HG03064 (cell line): ENCODE measurements at regions not wholly inside any gene's neighbourhood (a gene's known extent, or its start where the extent isn't known, plus 50 kb on each side); places are given as distances from the start of the nearest gene placed in this dataset.

Experiments used
- ATAC-seq: cut with Tn5 transposase; IDR thresholded peaks from one replicate; pipeline ENCODE4 v1.9.1; 2021; ENCODE audit warnings: low read depth; ENCODE audit not compliant: unreplicated experiment

- no peak for ATAC-seq
These were observed 300.0 kb upstream of the TAS2R1 start for GRCh38 chr5:9930156-9930555.

- no peak for ATAC-seq
These were observed 298.2 kb upstream of the TAS2R1 start for GRCh38 chr5:9928326-9928725.

GRCh38 chr5:9927521-9927997 is 297.4 kb upstream of the TAS2R1 start:
- no peak for ATAC-seq

- no peak for ATAC-seq
These were observed 297.0 kb upstream of the TAS2R1 start for GRCh38 chr5:9927106-9927505.

GRCh38 chr5:9924614-9925013 is 294.5 kb upstream of the TAS2R1 start:
- ATAC-seq: peak; percentile 89

- no peak for ATAC-seq
These were observed 292.6 kb upstream of the TAS2R1 start for GRCh38 chr5:9922719-9923118.

- ATAC-seq: no peak
These were observed 290.5 kb upstream of the TAS2R1 start for GRCh38 chr5:9920697-9921096.

- ATAC-seq: no peak
These were observed 289.3 kb upstream of the TAS2R1 start for GRCh38 chr5:9919306-9920030.

GRCh38 chr5:9905661-9906060 is 275.5 kb upstream of the TAS2R1 start:
- no peak for ATAC-seq

- no peak for ATAC-seq
These were observed 273.6 kb upstream of the TAS2R1 start for GRCh38 chr5:9903801-9904200.

- ATAC-seq: no peak
These were observed 268.2 kb upstream of the TAS2R1 start for GRCh38 chr5:9898319-9898718.

GRCh38 chr5:9895302-9895645 is 265.1 kb upstream of the TAS2R1 start:
- ATAC-seq: no peak

GRCh38 chr5:9894571-9895301 is 264.6 kb upstream of the TAS2R1 start:
- no peak for ATAC-seq

- ATAC-seq: no peak
These were observed 262.5 kb upstream of the TAS2R1 start for GRCh38 chr5:9892696-9893095.

GRCh38 chr5:9889511-9889910 is 259.4 kb upstream of the TAS2R1 start:
- ATAC-seq: no peak

GRCh38 chr5:9888501-9888901 is 258.4 kb upstream of the TAS2R1 start:
- no peak for ATAC-seq

GRCh38 chr5:9885164-9885563 is 255.0 kb upstream of the TAS2R1 start:
- no peak for ATAC-seq

- ATAC-seq: no peak
These were observed 248.1 kb upstream of the TAS2R1 start for GRCh38 chr5:9878206-9878605.

- no peak for ATAC-seq
These were observed 247.3 kb upstream of the TAS2R1 start for GRCh38 chr5:9877488-9877887.

- no peak for ATAC-seq
These were observed 246.3 kb upstream of the TAS2R1 start for GRCh38 chr5:9876451-9876850.

- ATAC-seq: no peak
These were observed 239.6 kb upstream of the TAS2R1 start for GRCh38 chr5:9869616-9870288.

GRCh38 chr5:9865574-9865973 is 235.4 kb upstream of the TAS2R1 start:
- no peak for ATAC-seq
